AG04450 (cell line): ENCODE measurements at regions not wholly inside any gene's neighbourhood (a gene's known extent, or its start where the extent isn't known, plus 50 kb on each side); places are given as distances from the start of the nearest gene placed in this dataset.
"Not testable (repeated sequence)": the region's sequence is repeated elsewhere in the genome, so short reads cannot be mapped to it uniquely, and the experiment has no call there.

Experiments
- CTCF ChIA-PET: fragments of 300-600, 350-600 bp; formaldehyde crosslinking; extraction: SDS; loops from one replicate; lab custom pipeline; 2022; ENCODE audit warnings: antibody characterized with exemption, inconsistent platforms; lab: Charles Lee
- POLR2A ChIA-PET: fragments of 350-600 bp; formaldehyde crosslinking; extraction: SDS; loops from one replicate; lab custom pipeline; 2021; ENCODE audit warnings: antibody characterized with exemption, inconsistent platforms; lab: Yijun Ruan, JAX
- DNase-seq: peaks from one replicate; pipeline ENCODE4 v3.0.0-alpha.2; 2011; ENCODE audit warnings: low read depth, low spot score
- H3K27ac ChIP-seq: one replicate; pipeline ENCODE4 v1.5.1; 2012; ENCODE audit warnings: low read depth, low read length, control low read depth
- H3K27me3 ChIP-seq: one replicate; pipeline ENCODE4 v1.6.0; 2012; ENCODE audit warnings: low read length; ENCODE audit not compliant: control insufficient read depth, insufficient read depth
- H3K4me3 ChIP-seq: 2 replicates; pipeline ENCODE4 v1.5.1; 2011; ENCODE audit warnings: mild to moderate bottlenecking, low read depth, low read length, control low read depth
- H3K9me3 ChIP-seq: 2 replicates; pipeline ENCODE4 v1.5.1; 2012; ENCODE audit warnings: low read length; ENCODE audit not compliant: control insufficient read depth, insufficient read depth
- CTCF ChIP-seq: IDR thresholded peaks from 2 replicates; pipeline ENCODE4 v1.5.1; 2011; ENCODE audit warnings: low read depth, low read length, control low read depth, inconsistent platforms

GRCh38 chr6:23851522-23851921 is 274.5 kb upstream of the NRSN1 start:
- no peak for DNase-seq
- Histone ChIP-seq H3K27me3 (no peaks in the 10 kb centered on the region), H3K27ac (no peak overlapping the region), H3K4me3 (no peak overlapping the region), H3K9me3 (peaks cover 28% of the 10 kb centered on the region)
- POLR2A ChIA-PET: no interaction called here
- CTCF ChIA-PET: no interaction called here
- TF ChIP-seq CTCF: no peak

GRCh38 chr6:23853566-23854133 is 272.4 kb upstream of the NRSN1 start:
- H3K27me3 ChIP-seq, DNase-seq, H3K27ac ChIP-seq, CTCF ChIA-PET, POLR2A ChIA-PET, H3K4me3 ChIP-seq: not testable (repeated sequence)
- H3K9me3 ChIP-seq: peaks cover 28% of the 10 kb centered on the region

GRCh38 chr6:23854154-23854553 is 271.9 kb upstream of the NRSN1 start:
- CTCF ChIA-PET, DNase-seq, POLR2A ChIA-PET, H3K27ac ChIP-seq, H3K27me3 ChIP-seq, H3K4me3 ChIP-seq: not testable (repeated sequence)
- H3K9me3 ChIP-seq: peaks cover 28% of the 10 kb centered on the region

- CTCF ChIA-PET: no interaction called here
- DNase-seq: no peak
- Histone ChIP-seq H3K27ac (no peak overlapping the region), H3K4me3 (no peak overlapping the region), H3K27me3 (no peaks in the 10 kb centered on the region), H3K9me3 (peaks cover 28% of the 10 kb centered on the region)
- POLR2A ChIA-PET: no interaction called here
- no peak for TF ChIP-seq CTCF
Measured at GRCh38 chr6:23855497-23856116, 270.4 kb upstream of the NRSN1 start.

- DNase-seq: no peak
- H3K27ac ChIP-seq: no peak overlapping the region
- H3K9me3 ChIP-seq: peaks cover 5% of the 10 kb centered on the region; the same call in 1 of the 2 replicates
- H3K27me3 ChIP-seq: no peaks in the 10 kb centered on the region
- TF ChIP-seq CTCF: no peak
- POLR2A ChIA-PET: no interaction called here
- CTCF ChIA-PET: interaction anchor here (0.5 kb wide), 1 partner anchor 1523 kb away, joined by 5 read pairs; no protein-coding TSS in a partner anchor
- no peak overlapping the region for H3K4me3 ChIP-seq
Measured at GRCh38 chr6:23870496-23870895, 255.5 kb upstream of the NRSN1 start.

- no peaks in the 10 kb centered on the region for H3K27me3 ChIP-seq
- TF ChIP-seq CTCF: no peak
- H3K4me3 ChIP-seq: no peak overlapping the region
- ChIA-PET POLR2A (no interaction called here), CTCF (no interaction called here)
- no peak for DNase-seq
- H3K27ac ChIP-seq: no peak overlapping the region
- peaks cover 8% of the 10 kb centered on the region for H3K9me3 ChIP-seq
Measured at GRCh38 chr6:23873161-23873560, 252.9 kb upstream of the NRSN1 start.
